ENCODE measurements at regions not wholly inside any gene's neighbourhood (a gene's known extent, or its start where the extent isn't known, plus 50 kb on each side); places are given as distances from the start of the nearest gene placed in this dataset.

DNA sequence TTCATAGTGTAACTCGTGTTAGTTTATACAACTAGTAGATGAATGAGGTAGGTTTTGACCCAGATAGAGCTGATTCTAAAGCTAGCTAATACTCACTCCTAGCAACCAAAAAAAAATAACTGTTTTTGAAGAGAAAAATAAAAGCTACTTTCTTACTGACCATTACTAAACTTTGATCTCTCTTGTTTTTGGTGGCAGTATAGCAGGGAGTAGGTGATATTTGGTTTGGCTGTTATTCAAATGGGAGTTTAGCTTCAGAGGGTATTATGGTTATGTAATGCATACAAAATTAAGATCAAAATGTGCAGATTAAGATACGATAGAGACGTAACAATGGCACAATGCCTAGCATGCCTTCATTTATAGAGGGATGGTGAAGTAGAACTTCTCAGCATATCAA is 1104.5 kb downstream of the PCDH19 start:
- TF ChIP-seq, protein P1, sequence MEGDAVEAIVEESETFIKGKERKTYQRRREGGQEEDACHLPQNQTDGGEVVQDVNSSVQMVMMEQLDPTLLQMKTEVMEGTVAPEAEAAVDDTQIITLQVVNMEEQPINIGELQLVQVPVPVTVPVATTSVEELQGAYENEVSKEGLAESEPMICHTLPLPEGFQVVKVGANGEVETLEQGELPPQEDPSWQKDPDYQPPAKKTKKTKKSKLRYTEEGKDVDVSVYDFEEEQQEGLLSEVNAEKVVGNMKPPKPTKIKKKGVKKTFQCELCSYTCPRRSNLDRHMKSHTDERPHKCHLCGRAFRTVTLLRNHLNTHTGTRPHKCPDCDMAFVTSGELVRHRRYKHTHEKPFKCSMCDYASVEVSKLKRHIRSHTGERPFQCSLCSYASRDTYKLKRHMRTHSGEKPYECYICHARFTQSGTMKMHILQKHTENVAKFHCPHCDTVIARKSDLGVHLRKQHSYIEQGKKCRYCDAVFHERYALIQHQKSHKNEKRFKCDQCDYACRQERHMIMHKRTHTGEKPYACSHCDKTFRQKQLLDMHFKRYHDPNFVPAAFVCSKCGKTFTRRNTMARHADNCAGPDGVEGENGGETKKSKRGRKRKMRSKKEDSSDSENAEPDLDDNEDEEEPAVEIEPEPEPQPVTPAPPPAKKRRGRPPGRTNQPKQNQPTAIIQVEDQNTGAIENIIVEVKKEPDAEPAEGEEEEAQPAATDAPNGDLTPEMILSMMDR (IDR thresholded peaks at IDR 0.05): no peak
- TF ChIP-seq POLR2A (IDR thresholded peaks at IDR 0.05) (no peak), POLR2AphosphoS5 (IDR thresholded peaks at IDR 0.05) (no peak)
